ENCODE measurements at regions not wholly inside any gene's neighbourhood (a gene's known extent, or its start where the extent isn't known, plus 50 kb on each side); places are given as distances from the start of the nearest gene placed in this dataset.

- WGBS, 4 donors: 83 to 90% (median 87%) methylated on average over 1 of the region's 1 CpG
- ATAC-seq: no peak
- no peak for DNase-seq
- intact Hi-C loops (cut with DNase I): no loop called here
- no peaks in the 10 kb centered on the region for H3K36me3 ChIP-seq
- H3K27ac ChIP-seq: no peak overlapping the region
- no peaks in the 10 kb centered on the region for H3K4me1 ChIP-seq
- TF ChIP-seq POLR2A (IDR thresholded peaks at IDR 0.05) (no peak), CTCF (IDR thresholded peaks at IDR 0.05) (no peak)
- H3K9me3 ChIP-seq: no peaks in the 10 kb centered on the region
- no peaks in the 10 kb centered on the region for H3K27me3 ChIP-seq
- no peak overlapping the region for H3K4me3 ChIP-seq
Observed at GRCh38 chr18:40925071-40925541, 1029.9 kb upstream of the PIK3C3 start.

- intact Hi-C loops (cut with DNase I): no loop called here
- ATAC-seq: no peak
- WGBS, 4 donors: 87 to 90% (median 88%) methylated on average over 4 of the region's 4 CpGs
Observed at GRCh38 chr18:40921845-40922629, 1033.0 kb upstream of the PIK3C3 start.

GRCh38 chr18:40917056-40917455 is 1038.0 kb upstream of the PIK3C3 start:
- H3K4me1 ChIP-seq: no peaks in the 10 kb centered on the region
- H3K36me3 ChIP-seq: no peaks in the 10 kb centered on the region
- no peak for ATAC-seq
- H3K9me3 ChIP-seq: no peaks in the 10 kb centered on the region
- no peak for TF ChIP-seq CTCF (IDR thresholded peaks at IDR 0.05)
- no peak for TF ChIP-seq POLR2A (IDR thresholded peaks at IDR 0.05)
- H3K27me3 ChIP-seq: no peaks in the 10 kb centered on the region
- no peak overlapping the region for H3K27ac ChIP-seq
- no peak overlapping the region for H3K4me3 ChIP-seq
- DNase-seq: no peak
- intact Hi-C loops (cut with DNase I): no loop called here

More at GRCh38 chr18:40921845-40922629, 1033.0 kb upstream of the PIK3C3 start:
- TF ChIP-seq POLR2A (IDR thresholded peaks at IDR 0.05): no peak
- no peak for TF ChIP-seq CTCF (IDR thresholded peaks at IDR 0.05)
- no peak overlapping the region for H3K27ac ChIP-seq
- DNase-seq: no peak
- H3K9me3 ChIP-seq: no peaks in the 10 kb centered on the region
- no peaks in the 10 kb centered on the region for H3K4me1 ChIP-seq
- no peak overlapping the region for H3K4me3 ChIP-seq
- H3K27me3 ChIP-seq: no peaks in the 10 kb centered on the region
- no peaks in the 10 kb centered on the region for H3K36me3 ChIP-seq

GRCh38 chr18:40915724-40916123 is 1039.3 kb upstream of the PIK3C3 start:
- 90 to 93% (median 92%) methylated on average over 4 of the region's 4 CpGs for WGBS, 4 donors
- DNase-seq (no peak), ATAC-seq (no peak)
- Histone ChIP-seq H3K27me3 (no peaks in the 10 kb centered on the region), H3K4me1 (no peaks in the 10 kb centered on the region), H3K9me3 (no peaks in the 10 kb centered on the region), H3K4me3 (no peak overlapping the region), H3K27ac (no peak overlapping the region), H3K36me3 (no peaks in the 10 kb centered on the region)
- intact Hi-C loops (cut with DNase I): no loop called here
- no peak for TF ChIP-seq CTCF (IDR thresholded peaks at IDR 0.05)
- TF ChIP-seq POLR2A (IDR thresholded peaks at IDR 0.05): no peak
